KMS-11 (cell line): ENCODE measurements at regions not wholly inside any gene's neighbourhood (a gene's known extent, or its start where the extent isn't known, plus 50 kb on each side); places are given as distances from the start of the nearest gene placed in this dataset.

Experiments
- H2AFZ ChIP-seq: fragments of 200-600 bp; sonication (generic); 2 replicates; pipeline ENCODE4 v1.6.1; 2016; ENCODE audit warnings: antibody characterized with exemption, mixed run types, low read depth
- H3K27ac ChIP-seq: fragments of 200-600 bp; sonication (generic); 2 replicates; pipeline ENCODE4 v1.6.1; 2016; ENCODE audit warnings: mild to moderate bottlenecking, mixed run types
- H3K27me3 ChIP-seq: fragments of 200-600 bp; sonication (generic); 2 replicates; pipeline ENCODE4 v1.6.1; 2017; ENCODE audit warnings: mild to moderate bottlenecking, low read depth, mixed run types, moderate library complexity; ENCODE audit not compliant: insufficient read depth
- H3K36me3 ChIP-seq: fragments of 200-600 bp; sonication (generic); 2 replicates; pipeline ENCODE4 v1.6.1; 2017; ENCODE audit warnings: mild to moderate bottlenecking, mixed run types; ENCODE audit not compliant: insufficient read depth
- H3K4me1 ChIP-seq: fragments of 200-600 bp; sonication (generic); 2 replicates; pipeline ENCODE4 v1.6.1; 2016; ENCODE audit warnings: mild to moderate bottlenecking, low read depth, mixed run types; ENCODE audit not compliant: poor library complexity, severe bottlenecking
- H3K4me2 ChIP-seq: fragments of 200-600 bp; sonication (generic); 2 replicates; pipeline ENCODE4 v1.7.0; 2016; ENCODE audit warnings: mild to moderate bottlenecking, mixed run types
- H3K4me3 ChIP-seq: fragments of 200-600 bp; sonication (generic); IDR thresholded peaks from 2 replicates; pipeline ENCODE4 v1.6.1; 2017; ENCODE audit warnings: low read depth, low read length, mixed read lengths; ENCODE audit not compliant: insufficient read depth
- H3K79me2 ChIP-seq: fragments of 200-600 bp; sonication (generic); 2 replicates; pipeline ENCODE4 v1.6.1; 2016; ENCODE audit warnings: low read depth, mixed run types; ENCODE audit not compliant: insufficient read depth
- H3K9ac ChIP-seq: fragments of 200-600 bp; sonication (generic); 2 replicates; pipeline ENCODE4 v1.6.1; 2016; ENCODE audit warnings: mild to moderate bottlenecking, mixed run types
- H4K20me1 ChIP-seq: fragments of 200-600 bp; sonication (generic); 2 replicates; pipeline ENCODE4 v1.6.1; 2016; ENCODE audit warnings: mild to moderate bottlenecking, mixed run types; ENCODE audit not compliant: insufficient read depth
- CTCF ChIP-seq: fragments of 200-600 bp; sonication (generic); conservative IDR thresholded peaks from 2 replicates; pipeline ENCODE4 v1.6.1; 2017; ENCODE audit warnings: low read depth, mild to moderate bottlenecking, antibody characterized with exemption, low read length, moderate library complexity, mixed read lengths

GRCh38 chr12:89883630-89884389, 175.2 kb upstream of the ATP2B1 start:
- Histone ChIP-seq H3K4me2 (no peak overlapping the region), H3K9ac (no peak overlapping the region), H3K36me3 (no peaks in the 10 kb centered on the region), H3K4me1 (no peaks in the 10 kb centered on the region), H3K79me2 (no peaks in the 10 kb centered on the region), H3K27ac (no peak overlapping the region), H2AFZ (no peak overlapping the region), H3K27me3 (no peaks in the 10 kb centered on the region), H3K4me3 (no peak overlapping the region), H4K20me1 (no peaks in the 10 kb centered on the region)
- no peak for TF ChIP-seq CTCF

- Histone ChIP-seq H3K4me1 (no peaks in the 10 kb centered on the region), H2AFZ (no peak overlapping the region), H4K20me1 (no peaks in the 10 kb centered on the region), H3K4me3 (no peak overlapping the region), H3K79me2 (no peaks in the 10 kb centered on the region), H3K9ac (no peak overlapping the region), H3K27ac (no peak overlapping the region), H3K27me3 (no peaks in the 10 kb centered on the region), H3K4me2 (no peak overlapping the region), H3K36me3 (no peaks in the 10 kb centered on the region)
- TF ChIP-seq CTCF: no peak
Observed at GRCh38 chr12:89882792-89883191, 174.2 kb upstream of the ATP2B1 start.

GRCh38 chr12:89882050-89882449, 173.4 kb upstream of the ATP2B1 start:
- no peak overlapping the region for H3K27ac ChIP-seq
- no peaks in the 10 kb centered on the region for H3K4me1 ChIP-seq
- H3K9ac ChIP-seq: no peak overlapping the region
- TF ChIP-seq CTCF: no peak
- no peaks in the 10 kb centered on the region for H4K20me1 ChIP-seq
- no peaks in the 10 kb centered on the region for H3K79me2 ChIP-seq
- no peaks in the 10 kb centered on the region for H3K27me3 ChIP-seq
- no peak overlapping the region for H3K4me3 ChIP-seq
- no peak overlapping the region for H3K4me2 ChIP-seq
- H3K36me3 ChIP-seq: no peaks in the 10 kb centered on the region
- no peak overlapping the region for H2AFZ ChIP-seq

DNA sequence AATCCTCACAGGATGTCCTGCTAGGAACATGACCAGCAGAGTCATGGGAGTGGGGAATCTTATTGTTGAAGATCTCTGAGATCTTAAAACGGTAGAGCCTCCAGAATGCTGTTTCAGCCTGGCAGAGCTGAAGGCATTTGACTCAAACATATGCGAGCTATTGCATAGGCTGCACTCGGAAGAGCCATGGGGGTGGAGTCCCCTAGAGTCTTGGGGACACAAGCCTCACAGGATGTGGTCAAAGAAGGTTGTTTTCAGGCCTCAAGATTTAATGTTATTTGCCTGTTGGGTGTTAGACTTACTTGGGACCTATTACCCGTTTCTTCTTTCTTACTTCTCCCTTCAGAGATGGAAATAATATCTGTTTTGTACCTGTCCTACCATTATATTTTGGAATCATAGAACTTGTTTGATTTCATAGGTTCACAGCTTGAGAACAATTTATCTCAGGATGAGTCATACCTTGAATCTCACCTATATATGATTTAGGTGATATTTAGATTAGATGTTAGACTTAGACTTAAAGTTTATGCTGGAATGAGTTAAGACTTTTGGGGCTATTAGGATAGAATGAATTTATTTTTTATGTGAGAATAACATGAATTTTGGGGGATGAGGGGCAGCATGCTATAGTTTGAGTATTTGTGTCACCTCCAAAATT, 172.2 kb upstream of the ATP2B1 start:
- Histone ChIP-seq H3K27me3 (no peaks in the 10 kb centered on the region), H3K4me1 (no peaks in the 10 kb centered on the region), H4K20me1 (no peaks in the 10 kb centered on the region), H3K36me3 (no peaks in the 10 kb centered on the region), H3K4me2 (no peak overlapping the region), H3K4me3 (no peak overlapping the region), H3K9ac (no peak overlapping the region), H2AFZ (no peak overlapping the region), H3K27ac (no peak overlapping the region), H3K79me2 (no peaks in the 10 kb centered on the region)
- TF ChIP-seq CTCF: no peak
